Activated T-cell treated with anti-CD3 and anti-CD28 coated beads, Interleukin-2, amount 50 U/mL, for 72 hours (primary cell): ENCODE measurements at regions not wholly inside any gene's neighbourhood (a gene's known extent, or its start where the extent isn't known, plus 50 kb on each side); places are given as distances from the start of the nearest gene placed in this dataset.
A peak's percentile ranks its signal among the peaks of the same experiment; 100 is the strongest.

Experiments
- ATAC-seq, 2 donors: fragments of 150-1000 bp; cut with Tn5 transposase; replicated peaks in 1 of 2; 2 replicates each; pipeline ENCODE4 v1.10.0; 2021; ENCODE audit warnings: moderate library complexity in 2 of 2, mild to moderate bottlenecking in 1 of 2
- DNase-seq, 2 donors: peaks; one replicate each; pipeline ENCODE4 v3.0.0; 2021 to 2022; ENCODE audit warnings: mixed read lengths in 1 of 2
- H3K27ac Mint-ChIP-seq: one replicate; pipeline ENCODE4 v1.8.0; 2022; ENCODE audit warnings: mild to moderate bottlenecking, moderate library complexity, mixed read lengths
- H3K27me3 Mint-ChIP-seq: one replicate; pipeline ENCODE4 v1.8.0; 2022; ENCODE audit warnings: low read depth, mixed read lengths
- H3K36me3 Mint-ChIP-seq, 2 donors: one replicate each; pipeline ENCODE4 v1.8.0; 2022; ENCODE audit warnings: mixed read lengths in 2 of 2, mild to moderate bottlenecking in 1 of 2; ENCODE audit not compliant: insufficient read depth in 2 of 2
- H3K4me1 Mint-ChIP-seq: one replicate; pipeline ENCODE4 v1.8.0; 2022; ENCODE audit warnings: low read depth, mixed read lengths
- H3K4me3 Mint-ChIP-seq, 2 donors: one replicate each; pipeline ENCODE4 v1.8.0; 2022; ENCODE audit warnings: mild to moderate bottlenecking in 2 of 2, mixed read lengths in 2 of 2, moderate library complexity in 2 of 2
- H3K9me3 Mint-ChIP-seq, 2 donors: one replicate each; pipeline ENCODE4 v1.8.0; 2022; ENCODE audit warnings: mixed read lengths in 2 of 2

- no peak overlapping the region for H3K4me3 Mint-ChIP-seq
- no peaks in the 10 kb centered on the region for H3K36me3 Mint-ChIP-seq
- H3K9me3 Mint-ChIP-seq: peaks cover 0 to 2% of the 10 kb centered on the region in 2 donors
- ATAC-seq: no peak
- H3K4me1 Mint-ChIP-seq: no peaks in the 10 kb centered on the region
- H3K27ac Mint-ChIP-seq: no peak overlapping the region
- DNase-seq: no peak
- peaks cover 10% of the 10 kb centered on the region for H3K27me3 Mint-ChIP-seq
Observed at GRCh38 chr4:27315625-27316024, 455.0 kb downstream of the STIM2 start.

- H3K4me1 Mint-ChIP-seq: no peaks in the 10 kb centered on the region
- ATAC-seq: no peak
- no peak overlapping the region for H3K4me3 Mint-ChIP-seq
- peaks cover 10% of the 10 kb centered on the region for H3K27me3 Mint-ChIP-seq
- no peaks in the 10 kb centered on the region for H3K36me3 Mint-ChIP-seq
- H3K9me3 Mint-ChIP-seq: peaks cover 0 to 2% of the 10 kb centered on the region in 2 donors
- DNase-seq: no peak
- H3K27ac Mint-ChIP-seq: no peak overlapping the region
Observed at GRCh38 chr4:27316176-27316575, 455.5 kb downstream of the STIM2 start.

DNA sequence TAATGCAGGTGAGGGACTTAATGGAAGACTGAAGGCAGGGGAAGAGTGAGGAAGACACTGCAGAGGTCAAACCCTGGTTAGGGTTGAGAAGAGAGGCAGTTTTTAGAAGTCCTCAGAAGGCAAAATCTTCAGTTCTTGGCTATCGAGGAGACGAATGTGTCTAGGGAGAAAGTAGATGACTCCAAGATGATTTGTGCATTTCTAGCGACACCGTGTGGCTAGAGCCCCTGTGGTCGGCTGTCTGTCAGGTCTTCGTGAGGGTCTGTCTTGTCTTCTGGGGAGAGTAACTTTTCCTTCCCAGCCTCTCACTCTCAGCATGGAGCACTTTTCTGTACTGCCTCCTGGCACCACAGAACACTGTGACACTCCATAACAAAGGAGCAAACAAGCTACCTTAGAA lies 458.1 kb downstream of the STIM2 start:
- DNase-seq (peak; percentile 3 to 11), ATAC-seq (no peak)
- H3K27ac Mint-ChIP-seq: no peak overlapping the region
- no peaks in the 10 kb centered on the region for H3K4me1 Mint-ChIP-seq
- H3K9me3 Mint-ChIP-seq: peaks cover 0 to 2% of the 10 kb centered on the region in 2 donors
- no peaks in the 10 kb centered on the region for H3K36me3 Mint-ChIP-seq
- no peak overlapping the region for H3K4me3 Mint-ChIP-seq
- peaks cover 10% of the 10 kb centered on the region for H3K27me3 Mint-ChIP-seq

- Mint-ChIP-seq H3K36me3 (no peaks in the 10 kb centered on the region), H3K9me3 (no peaks in the 10 kb centered on the region), H3K4me1 (no peaks in the 10 kb centered on the region), H3K27ac (no peak overlapping the region), H3K27me3 (no peaks in the 10 kb centered on the region), H3K4me3 (no peak overlapping the region)
- DNase-seq (no peak), ATAC-seq (no peak)
Observed at GRCh38 chr4:27326991-27327390, 466.4 kb downstream of the STIM2 start.

DNA sequence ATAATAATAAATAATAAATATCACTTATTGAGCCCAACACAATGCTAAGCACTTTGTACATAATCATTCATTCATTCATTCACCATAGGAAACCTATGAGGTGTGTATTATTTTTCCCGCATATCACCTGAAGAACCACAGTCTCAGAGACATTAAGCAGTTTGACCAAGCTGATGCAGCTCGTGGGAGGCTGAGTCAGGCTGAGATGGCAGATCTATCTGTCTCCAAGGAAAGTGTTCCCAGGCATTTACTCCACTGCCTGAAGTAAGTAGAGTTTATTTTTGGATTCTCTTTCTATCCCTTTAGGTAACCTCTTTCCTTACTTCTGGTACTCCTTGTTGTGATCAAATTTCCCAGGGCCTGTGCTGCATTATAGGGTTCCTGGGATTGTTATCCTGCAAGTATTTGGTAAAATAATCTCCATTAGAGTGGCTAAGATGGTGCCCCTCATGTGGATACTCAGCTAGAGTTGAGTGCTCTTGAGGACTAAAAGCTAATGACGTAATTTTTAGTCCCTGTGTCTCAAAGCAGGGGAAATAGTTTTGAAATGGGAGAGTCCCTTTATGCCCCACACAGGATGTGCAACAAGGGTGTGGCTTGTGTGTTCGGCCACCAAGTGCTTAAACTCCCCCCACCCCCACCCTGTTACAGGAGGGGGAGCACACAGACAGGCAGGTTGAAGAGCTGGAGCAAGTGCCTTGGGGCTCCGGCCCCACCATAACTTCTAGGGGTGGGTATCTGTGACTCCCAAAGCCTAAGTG lies 467.0 kb downstream of the STIM2 start:
- H3K9me3 Mint-ChIP-seq: no peaks in the 10 kb centered on the region
- no peak for DNase-seq
- no peak for ATAC-seq
- no peak overlapping the region for H3K4me3 Mint-ChIP-seq
- no peaks in the 10 kb centered on the region for H3K27me3 Mint-ChIP-seq
- H3K27ac Mint-ChIP-seq: no peak overlapping the region
- H3K4me1 Mint-ChIP-seq: no peaks in the 10 kb centered on the region
- H3K36me3 Mint-ChIP-seq: no peaks in the 10 kb centered on the region

DNA sequence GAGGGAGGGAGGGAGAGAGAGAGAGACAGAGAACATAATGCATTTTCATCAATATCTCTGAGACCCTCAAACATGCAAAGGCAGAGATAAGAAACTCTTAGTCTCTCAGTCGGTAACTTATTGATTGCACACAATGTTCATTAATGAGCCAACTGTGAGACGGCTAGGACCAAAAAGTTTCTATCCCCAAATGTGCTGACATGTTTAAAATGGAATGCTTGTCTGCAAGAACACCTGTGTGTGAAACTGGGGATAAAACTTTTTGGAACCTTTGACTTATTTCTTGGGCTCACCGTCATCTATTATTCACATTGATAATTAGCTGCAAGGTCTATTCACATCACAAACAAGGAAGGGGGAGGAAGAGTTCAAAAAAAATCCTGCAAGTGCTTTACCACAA lies 477.9 kb downstream of the STIM2 start:
- DNase-seq (no peak), ATAC-seq (no peak)
- Mint-ChIP-seq H3K9me3 (peaks cover 0 to 4% of the 10 kb centered on the region in 2 donors), H3K36me3 (no peaks in the 10 kb centered on the region), H3K4me1 (no peaks in the 10 kb centered on the region), H3K27ac (no peak overlapping the region), H3K27me3 (no peaks in the 10 kb centered on the region), H3K4me3 (no peak overlapping the region)

DNA sequence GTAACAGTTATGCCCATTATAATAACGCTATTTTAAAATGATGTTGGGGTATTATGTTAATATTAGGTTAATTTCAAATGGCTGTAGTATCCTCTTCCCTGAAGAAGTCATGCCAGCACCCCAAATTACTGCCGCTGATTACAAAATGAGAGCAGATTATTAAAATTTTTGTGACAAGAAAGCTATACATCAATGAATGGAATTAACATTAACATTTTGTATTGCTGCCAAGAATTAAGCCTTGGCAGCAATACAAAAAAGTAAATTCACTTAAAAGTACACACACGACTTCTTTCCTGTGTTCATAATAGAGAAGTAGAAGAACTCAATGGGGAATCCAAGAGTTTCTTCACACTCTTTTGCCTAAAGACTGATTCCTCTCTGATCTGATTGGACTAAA lies 482.8 kb downstream of the STIM2 start:
- H3K4me1 Mint-ChIP-seq: no peaks in the 10 kb centered on the region
- H3K27me3 Mint-ChIP-seq: no peaks in the 10 kb centered on the region
- H3K4me3 Mint-ChIP-seq: no peak overlapping the region
- DNase-seq (no peak), ATAC-seq (no peak)
- H3K36me3 Mint-ChIP-seq: peaks cover 0 to 2% of the 10 kb centered on the region in 2 donors
- H3K9me3 Mint-ChIP-seq: peaks cover 0 to 7% of the 10 kb centered on the region in 2 donors
- no peak overlapping the region for H3K27ac Mint-ChIP-seq

- Mint-ChIP-seq H3K4me3 (no peak overlapping the region), H3K36me3 (peaks cover 0 to 2% of the 10 kb centered on the region in 2 donors), H3K27me3 (no peaks in the 10 kb centered on the region), H3K4me1 (no peaks in the 10 kb centered on the region), H3K9me3 (peaks cover 0 to 5% of the 10 kb centered on the region in 2 donors), H3K27ac (no peak overlapping the region)
- no peak for DNase-seq
- no peak for ATAC-seq
Observed at GRCh38 chr4:27350161-27350560, 489.5 kb downstream of the STIM2 start.

DNA sequence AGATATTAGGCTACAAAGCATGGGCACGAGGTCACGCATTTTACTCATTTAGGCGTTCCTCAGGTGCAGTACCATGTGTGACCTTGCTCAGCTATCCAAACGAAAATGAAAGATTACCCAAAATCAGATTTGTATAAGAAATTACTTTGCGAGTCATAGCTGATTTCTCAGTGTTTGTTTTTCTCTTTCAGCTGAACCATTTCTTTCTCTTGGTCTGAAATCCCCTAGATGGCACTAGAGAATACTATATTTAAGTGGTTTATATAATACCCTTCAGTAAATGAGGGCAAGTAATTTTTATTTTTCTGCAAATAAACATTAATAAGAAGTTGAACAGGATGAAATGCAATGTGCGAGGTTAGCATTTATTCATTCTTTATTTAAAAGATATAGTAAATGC lies 496.6 kb downstream of the STIM2 start:
- H3K36me3 Mint-ChIP-seq: no peaks in the 10 kb centered on the region
- no peak for DNase-seq
- no peaks in the 10 kb centered on the region for H3K27me3 Mint-ChIP-seq
- H3K4me1 Mint-ChIP-seq: no peaks in the 10 kb centered on the region
- H3K4me3 Mint-ChIP-seq: no peak overlapping the region
- ATAC-seq: no peak
- no peak overlapping the region for H3K27ac Mint-ChIP-seq
- peaks cover 0 to 2% of the 10 kb centered on the region in 2 donors for H3K9me3 Mint-ChIP-seq

DNA sequence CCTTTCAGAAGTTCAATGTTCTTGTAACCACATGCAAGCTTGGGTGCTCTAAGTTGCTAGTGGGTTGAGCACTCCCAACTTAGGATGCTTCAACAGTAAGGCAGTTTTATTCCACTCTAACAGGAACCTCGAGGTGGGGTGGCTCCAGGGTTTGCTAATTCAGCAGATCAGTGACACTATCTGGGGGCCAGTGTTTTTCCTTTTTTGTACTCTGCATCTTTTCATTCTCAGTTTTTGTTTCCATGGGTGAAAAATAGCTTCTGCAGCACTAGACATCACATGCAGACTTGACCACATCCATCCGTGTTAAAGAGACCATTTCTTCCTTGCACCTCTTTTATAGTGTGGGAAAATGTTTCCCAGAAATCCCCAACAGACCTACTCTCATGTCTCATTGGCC lies 497.6 kb downstream of the STIM2 start:
- Mint-ChIP-seq H3K27ac (no peak overlapping the region), H3K9me3 (peaks cover 0 to 3% of the 10 kb centered on the region in 2 donors), H3K4me3 (no peak overlapping the region), H3K27me3 (no peaks in the 10 kb centered on the region), H3K4me1 (no peaks in the 10 kb centered on the region), H3K36me3 (no peaks in the 10 kb centered on the region)
- DNase-seq: no peak
- no peak for ATAC-seq

GRCh38 chr4:27360131-27360530 lies 499.5 kb downstream of the STIM2 start:
- Mint-ChIP-seq H3K4me1 (no peaks in the 10 kb centered on the region), H3K36me3 (no peaks in the 10 kb centered on the region), H3K4me3 (no peak overlapping the region), H3K27ac (no peak overlapping the region), H3K9me3 (peaks cover 0 to 3% of the 10 kb centered on the region in 2 donors), H3K27me3 (no peaks in the 10 kb centered on the region)
- ATAC-seq: no peak
- no peak for DNase-seq

DNA sequence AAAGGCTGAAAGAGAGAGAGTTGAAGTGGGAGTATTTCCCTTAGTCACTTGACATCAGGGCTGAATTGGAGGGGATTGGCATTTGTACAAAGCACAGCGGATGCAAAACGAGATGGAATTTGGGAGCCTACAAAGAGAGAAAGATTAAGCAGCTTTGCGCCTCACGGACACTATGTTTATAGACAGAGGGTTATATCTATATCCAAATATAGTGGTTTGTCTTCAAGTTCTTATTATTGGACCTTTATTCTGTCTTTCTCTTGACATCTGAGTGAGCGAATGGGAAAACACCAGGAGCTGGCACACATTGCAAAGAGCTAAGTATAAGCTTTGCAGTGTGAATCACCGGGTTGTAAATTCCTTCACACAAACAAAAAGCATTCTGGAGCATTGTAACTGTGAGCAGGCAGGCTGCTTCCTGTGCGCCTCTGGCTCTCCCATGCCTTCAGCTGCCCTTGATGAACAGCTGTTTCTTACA lies 500.2 kb downstream of the STIM2 start:
- Mint-ChIP-seq H3K4me1 (no peaks in the 10 kb centered on the region), H3K27me3 (no peaks in the 10 kb centered on the region), H3K4me3 (no peak overlapping the region), H3K9me3 (peaks cover 0 to 2% of the 10 kb centered on the region in 2 donors), H3K27ac (no peak overlapping the region), H3K36me3 (no peaks in the 10 kb centered on the region)
- DNase-seq: no peak
- ATAC-seq: no peak

DNA sequence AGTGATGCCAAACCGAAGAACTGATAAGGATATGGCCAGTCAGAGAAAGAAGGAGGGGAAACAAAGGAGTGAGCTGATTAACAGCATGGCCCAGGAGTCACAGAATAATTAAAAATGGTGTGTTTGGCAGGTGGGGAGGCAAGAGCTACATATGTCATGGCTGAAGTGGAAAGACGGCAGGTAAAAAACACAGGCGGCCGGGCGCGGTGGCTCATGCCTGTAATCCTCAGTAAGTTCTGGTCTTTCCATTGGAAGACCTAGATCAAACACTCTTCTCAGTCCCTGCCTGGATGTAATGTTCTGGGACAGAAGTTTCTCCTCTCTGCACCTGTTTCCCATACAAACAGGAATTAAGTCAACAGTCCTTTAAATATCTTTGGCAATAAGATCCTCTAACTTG lies 503.9 kb downstream of the STIM2 start:
- no peaks in the 10 kb centered on the region for H3K27me3 Mint-ChIP-seq
- no peaks in the 10 kb centered on the region for H3K4me1 Mint-ChIP-seq
- ATAC-seq: no peak
- peaks cover 0 to 3% of the 10 kb centered on the region in 2 donors for H3K9me3 Mint-ChIP-seq
- no peak overlapping the region for H3K4me3 Mint-ChIP-seq
- no peaks in the 10 kb centered on the region for H3K36me3 Mint-ChIP-seq
- no peak overlapping the region for H3K27ac Mint-ChIP-seq
- no peak for DNase-seq
